ENCODE measurements at regions not wholly inside any gene's neighbourhood (a gene's known extent, or its start where the extent isn't known, plus 50 kb on each side); places are given as distances from the start of the nearest gene placed in this dataset.

DNA sequence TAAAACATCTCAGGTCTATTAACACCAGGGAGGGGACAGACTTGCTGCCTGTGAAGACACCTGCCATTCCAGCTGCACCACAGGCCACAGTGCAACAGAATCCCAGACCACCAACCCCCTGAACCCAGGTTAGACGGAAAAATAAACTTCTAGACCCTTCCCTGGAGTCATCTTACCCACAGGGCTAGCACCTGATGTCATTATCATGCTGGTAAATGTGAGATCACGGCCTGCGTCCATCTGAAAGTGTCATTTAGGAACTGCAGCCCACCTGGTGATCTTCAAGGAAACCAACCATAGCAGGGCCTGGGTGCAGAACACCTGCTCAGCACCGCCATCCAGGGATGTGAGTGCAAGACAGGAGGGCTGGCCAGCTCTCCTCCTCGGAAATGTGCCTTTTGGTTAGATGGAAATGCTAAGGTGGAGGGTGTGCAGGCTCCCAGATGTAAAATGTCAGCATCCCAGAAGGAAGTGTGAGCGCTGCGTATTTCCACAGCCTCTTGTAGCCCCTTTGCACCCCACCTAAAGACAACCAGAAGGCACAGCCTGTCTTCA, 80.8 kb downstream of the PTGR3 start:
- no peak for DNase-seq (ENCODE audit: low read depth)
- no peak overlapping the region for H3K4me3 ChIP-seq (ENCODE audit: low read depth, low read length)
- TF ChIP-seq, protein P1, sequence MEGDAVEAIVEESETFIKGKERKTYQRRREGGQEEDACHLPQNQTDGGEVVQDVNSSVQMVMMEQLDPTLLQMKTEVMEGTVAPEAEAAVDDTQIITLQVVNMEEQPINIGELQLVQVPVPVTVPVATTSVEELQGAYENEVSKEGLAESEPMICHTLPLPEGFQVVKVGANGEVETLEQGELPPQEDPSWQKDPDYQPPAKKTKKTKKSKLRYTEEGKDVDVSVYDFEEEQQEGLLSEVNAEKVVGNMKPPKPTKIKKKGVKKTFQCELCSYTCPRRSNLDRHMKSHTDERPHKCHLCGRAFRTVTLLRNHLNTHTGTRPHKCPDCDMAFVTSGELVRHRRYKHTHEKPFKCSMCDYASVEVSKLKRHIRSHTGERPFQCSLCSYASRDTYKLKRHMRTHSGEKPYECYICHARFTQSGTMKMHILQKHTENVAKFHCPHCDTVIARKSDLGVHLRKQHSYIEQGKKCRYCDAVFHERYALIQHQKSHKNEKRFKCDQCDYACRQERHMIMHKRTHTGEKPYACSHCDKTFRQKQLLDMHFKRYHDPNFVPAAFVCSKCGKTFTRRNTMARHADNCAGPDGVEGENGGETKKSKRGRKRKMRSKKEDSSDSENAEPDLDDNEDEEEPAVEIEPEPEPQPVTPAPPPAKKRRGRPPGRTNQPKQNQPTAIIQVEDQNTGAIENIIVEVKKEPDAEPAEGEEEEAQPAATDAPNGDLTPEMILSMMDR (IDR thresholded peaks at IDR 0.05; ENCODE audit: insufficient read depth, low read depth, low read length, missing control alignments) = no peak

DNA sequence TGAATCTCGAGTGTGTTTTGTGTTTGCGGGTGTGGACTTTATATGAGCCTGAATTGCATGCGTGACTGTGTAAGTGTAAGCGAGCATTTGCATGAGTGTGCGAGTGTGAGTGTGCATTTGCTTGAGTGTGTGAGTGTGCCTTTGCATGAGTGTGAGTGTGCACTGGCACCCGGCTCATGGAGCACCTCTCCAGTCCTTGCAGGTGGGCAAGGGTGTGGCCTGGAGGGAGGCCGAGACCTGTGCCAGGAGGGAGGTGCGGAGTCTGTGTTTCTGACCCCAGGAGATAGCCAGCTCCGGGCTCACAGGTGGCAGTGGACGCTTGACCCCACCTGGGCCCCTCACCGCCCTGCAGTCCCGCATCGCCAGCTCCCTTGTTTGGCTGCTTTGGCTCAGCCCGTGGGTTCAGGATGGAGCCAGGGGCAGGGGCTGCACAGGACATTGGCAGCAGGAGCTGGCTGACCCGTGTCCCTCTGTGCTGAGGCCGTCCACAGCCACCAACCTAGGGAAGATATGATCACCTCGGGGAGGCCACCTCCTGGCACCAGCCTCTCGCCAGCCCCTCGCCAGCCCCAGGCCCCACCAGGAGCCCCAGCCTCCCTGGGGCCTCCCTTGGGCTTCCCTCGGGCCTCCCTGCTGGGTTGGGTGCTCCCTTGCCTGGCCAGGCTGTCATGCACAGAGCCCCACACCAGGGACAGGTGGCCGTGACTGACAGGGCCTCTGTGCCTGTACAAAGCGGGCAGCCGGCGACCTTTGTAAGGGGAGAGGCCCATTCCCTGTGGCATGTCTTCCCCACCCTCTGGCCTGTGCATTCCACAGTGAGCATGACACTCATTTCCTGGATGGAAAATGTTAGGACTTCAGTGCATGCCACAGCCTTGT, 81.6 kb downstream of the PTGR3 start:
- DNase-seq (ENCODE audit: low read depth) = no peak
- H3K4me3 ChIP-seq (ENCODE audit: low read depth, low read length) = no peak overlapping the region
- TF ChIP-seq, protein P1 (IDR thresholded peaks at IDR 0.05; ENCODE audit: insufficient read depth, low read depth, low read length, missing control alignments) = no peak

- TF ChIP-seq, protein P1 (IDR thresholded peaks at IDR 0.05; ENCODE audit: insufficient read depth, low read depth, low read length, missing control alignments) = no peak
- no peak for DNase-seq (ENCODE audit: low read depth)
- H3K4me3 ChIP-seq (ENCODE audit: low read depth, low read length) = no peak overlapping the region
Measured at GRCh38 chr18:75125382-75126331, 83.3 kb downstream of the PTGR3 start.

DNA sequence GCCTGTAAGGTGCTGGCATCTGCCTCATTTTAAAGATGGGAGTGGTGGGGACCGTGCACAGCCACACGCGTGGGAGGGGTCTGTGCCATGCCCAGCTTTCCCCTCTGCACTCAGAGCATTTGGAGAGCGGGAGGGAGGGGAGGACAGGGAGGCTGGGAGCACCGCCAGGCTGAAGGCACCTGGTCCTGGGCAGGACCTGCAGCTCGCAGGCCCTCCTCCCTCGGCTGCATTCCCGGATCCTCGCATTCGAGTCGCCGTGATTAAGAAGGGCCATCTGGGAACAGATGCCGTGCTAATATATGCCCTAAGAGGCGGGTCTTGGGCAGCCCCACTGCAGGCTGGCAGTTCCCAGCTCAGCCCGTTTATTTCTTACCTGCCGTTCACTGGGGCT, 84.0 kb downstream of the PTGR3 start:
- no peak for DNase-seq (ENCODE audit: low read depth)
- H3K4me3 ChIP-seq (ENCODE audit: low read depth, low read length) = no peak overlapping the region
- TF ChIP-seq, protein P1 (IDR thresholded peaks at IDR 0.05; ENCODE audit: insufficient read depth, low read depth, low read length, missing control alignments) = no peak

- H3K4me3 ChIP-seq (ENCODE audit: low read depth, low read length) = no peak overlapping the region
- TF ChIP-seq, protein P1 (IDR thresholded peaks at IDR 0.05; ENCODE audit: insufficient read depth, low read depth, low read length, missing control alignments) = no peak
- no peak for DNase-seq (ENCODE audit: low read depth)
Measured at GRCh38 chr18:75124551-75124950, 84.4 kb downstream of the PTGR3 start.

DNA sequence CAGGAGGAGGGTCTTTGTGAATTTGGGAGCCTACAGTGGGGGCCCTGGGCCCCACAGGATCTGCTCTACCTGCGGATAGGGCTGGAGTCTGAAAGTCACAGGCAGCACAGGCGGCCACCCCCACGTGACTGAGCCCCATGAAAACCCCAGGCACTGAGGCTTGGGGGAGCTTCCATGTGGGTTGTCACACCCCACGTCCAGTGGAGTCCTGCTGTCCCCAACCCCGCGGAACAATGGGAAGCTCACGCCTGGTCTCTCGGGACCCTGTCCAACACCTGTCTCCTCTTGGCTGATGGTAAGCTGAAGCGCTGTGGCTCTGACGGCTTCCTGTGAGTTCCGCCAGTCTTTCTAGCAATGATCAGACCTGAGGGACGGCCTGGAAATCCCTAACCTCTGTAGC, 85.8 kb downstream of the PTGR3 start:
- H3K4me3 ChIP-seq (ENCODE audit: low read depth, low read length) = no peak overlapping the region
- DNase-seq (ENCODE audit: low read depth) = peak; percentile 8
- TF ChIP-seq, protein P1 (IDR thresholded peaks at IDR 0.05; ENCODE audit: insufficient read depth, low read depth, low read length, missing control alignments) = no peak
